Renal cortical epithelial cell (primary cell): ENCODE measurements at regions not wholly inside any gene's neighbourhood (a gene's known extent, or its start where the extent isn't known, plus 50 kb on each side); places are given as distances from the start of the nearest gene placed in this dataset.

Source experiments
- DNase-seq: peaks from one replicate; pipeline ENCODE4 v3.0.0-alpha.2; 2011; ENCODE audit warnings: low read depth

DNA sequence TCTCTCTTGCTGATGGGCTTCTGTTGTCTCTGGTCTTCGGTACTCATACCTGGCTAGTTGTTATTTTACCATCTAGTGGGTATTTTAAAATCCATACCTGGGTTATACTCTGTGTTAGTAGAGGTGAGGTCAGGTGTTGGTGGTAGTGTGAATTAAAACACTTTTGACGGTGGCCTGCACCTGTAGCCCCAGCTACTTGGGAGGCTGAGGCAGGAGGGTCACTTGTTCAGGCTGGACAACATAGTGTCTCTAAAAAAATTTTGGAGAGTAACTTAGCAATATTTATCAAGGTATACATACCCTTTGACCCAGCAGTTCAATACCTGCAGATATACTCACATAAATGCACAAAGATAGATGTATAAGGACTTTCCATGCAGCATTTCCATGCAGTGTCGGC lies 55.4 kb downstream of the GSX1 start:
- DNase-seq, result no peak

GRCh38 chr13:27851096-27851850 lies 59.0 kb downstream of the GSX1 start:
- DNase-seq, result no peak

GRCh38 chr13:27852491-27852890 lies 60.2 kb downstream of the GSX1 start:
- DNase-seq, result no peak

GRCh38 chr13:27853335-27853734 lies 61.1 kb downstream of the GSX1 start:
- DNase-seq, result no peak

GRCh38 chr13:27853861-27854260 lies 61.6 kb downstream of the GSX1 start:
- no peak for DNase-seq

GRCh38 chr13:27854606-27855005 lies 62.3 kb downstream of the GSX1 start:
- no peak for DNase-seq

DNA sequence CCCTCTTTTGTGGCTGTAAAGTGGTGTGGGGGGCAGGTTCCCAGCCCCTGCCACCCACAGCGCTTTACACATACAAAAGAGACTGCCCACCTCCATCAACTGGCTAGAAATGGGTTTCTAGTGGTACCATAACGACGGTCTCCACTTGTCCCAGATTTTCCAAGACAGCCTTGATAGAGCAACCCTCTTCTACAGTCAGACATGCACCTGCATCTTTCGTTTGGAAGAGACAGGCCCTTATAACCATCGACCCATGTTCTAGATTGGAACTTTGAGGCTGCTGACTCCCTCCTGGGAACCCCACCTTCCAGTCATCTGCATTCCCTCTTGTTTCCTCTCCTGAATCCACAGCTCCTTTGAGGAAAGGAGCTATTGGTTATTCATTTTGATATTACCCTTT lies 63.1 kb downstream of the GSX1 start:
- DNase-seq, result no peak

DNA sequence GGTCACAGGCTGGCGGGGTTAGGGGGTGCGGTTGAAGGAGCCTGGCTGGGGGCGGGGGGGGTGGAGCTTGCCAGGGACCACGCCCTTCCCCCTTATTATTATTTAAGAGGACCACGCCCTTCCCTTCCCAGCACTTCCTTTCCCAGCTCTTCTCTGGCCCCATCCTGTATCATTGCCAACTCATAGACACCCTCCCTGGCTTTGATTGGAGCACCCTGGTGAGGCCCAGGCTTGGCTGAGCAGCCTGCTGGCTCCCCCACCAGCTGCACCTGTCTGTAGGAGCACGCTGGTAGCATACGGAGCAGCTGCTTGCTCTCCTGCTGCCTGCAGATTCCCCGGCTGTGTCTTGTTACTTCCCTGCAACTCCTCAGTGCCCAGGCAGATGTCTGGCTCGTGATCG lies 62.5 kb upstream of the PDX1 start:
- DNase-seq, result no peak

DNA sequence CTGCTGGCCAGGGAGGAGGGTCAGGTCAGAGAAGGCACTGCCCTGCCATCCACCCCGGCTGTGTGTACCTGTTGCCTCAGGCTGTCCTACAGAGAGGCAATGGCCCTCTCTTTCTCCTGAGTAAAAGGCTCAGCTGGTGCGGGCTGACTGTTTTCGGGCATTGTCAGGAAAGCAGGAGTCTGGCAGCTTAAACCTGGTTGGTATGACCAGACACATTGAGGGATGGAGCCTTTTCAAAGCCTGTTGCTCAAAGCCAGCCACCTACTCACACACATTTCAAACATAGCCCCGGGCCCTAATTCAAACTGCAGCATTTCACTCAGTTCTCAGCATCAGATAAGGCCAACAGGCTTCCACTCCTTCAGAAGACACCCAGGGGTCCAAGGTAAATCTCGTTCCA lies 61.8 kb upstream of the PDX1 start:
- no peak for DNase-seq

DNA sequence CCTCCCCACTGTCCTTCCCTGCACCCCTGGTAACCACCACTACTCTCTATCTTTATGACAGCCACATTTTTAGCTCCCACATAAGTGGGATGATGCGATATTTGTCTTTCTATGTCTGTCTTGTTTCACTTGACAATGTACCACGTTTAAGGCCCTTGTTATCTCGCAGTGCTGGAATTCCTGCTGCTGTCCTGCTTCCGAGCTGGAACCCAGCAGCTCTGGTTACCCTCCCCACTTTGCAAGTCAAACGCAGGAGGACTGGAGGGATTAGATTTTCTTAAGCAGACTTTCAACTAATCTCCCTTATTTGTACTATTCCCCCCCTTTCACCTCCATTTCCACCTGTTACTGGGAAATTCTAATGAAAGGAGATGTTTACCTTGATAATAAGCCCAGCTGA lies 59.1 kb upstream of the PDX1 start:
- no peak for DNase-seq

DNA sequence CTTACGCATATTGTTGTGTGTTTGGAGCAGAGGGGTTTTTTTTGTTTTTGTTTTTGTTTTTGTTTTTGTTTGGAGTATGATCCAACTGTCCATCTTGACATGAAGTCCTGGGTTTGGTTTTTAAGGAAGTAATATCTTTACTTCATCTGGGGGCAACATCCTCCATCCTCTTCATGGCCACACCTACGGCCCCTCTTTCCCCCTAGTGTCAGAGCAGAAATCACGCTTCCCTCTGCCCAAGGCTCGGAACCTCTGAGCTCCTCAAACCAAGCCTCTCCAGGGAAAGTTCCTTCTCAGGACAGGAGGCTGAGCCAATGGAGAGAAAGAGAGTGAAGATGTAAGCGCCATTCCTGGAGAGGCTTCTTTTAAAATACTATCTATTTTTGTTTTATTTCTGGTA lies 58.6 kb upstream of the PDX1 start:
- DNase-seq, result no peak

DNA sequence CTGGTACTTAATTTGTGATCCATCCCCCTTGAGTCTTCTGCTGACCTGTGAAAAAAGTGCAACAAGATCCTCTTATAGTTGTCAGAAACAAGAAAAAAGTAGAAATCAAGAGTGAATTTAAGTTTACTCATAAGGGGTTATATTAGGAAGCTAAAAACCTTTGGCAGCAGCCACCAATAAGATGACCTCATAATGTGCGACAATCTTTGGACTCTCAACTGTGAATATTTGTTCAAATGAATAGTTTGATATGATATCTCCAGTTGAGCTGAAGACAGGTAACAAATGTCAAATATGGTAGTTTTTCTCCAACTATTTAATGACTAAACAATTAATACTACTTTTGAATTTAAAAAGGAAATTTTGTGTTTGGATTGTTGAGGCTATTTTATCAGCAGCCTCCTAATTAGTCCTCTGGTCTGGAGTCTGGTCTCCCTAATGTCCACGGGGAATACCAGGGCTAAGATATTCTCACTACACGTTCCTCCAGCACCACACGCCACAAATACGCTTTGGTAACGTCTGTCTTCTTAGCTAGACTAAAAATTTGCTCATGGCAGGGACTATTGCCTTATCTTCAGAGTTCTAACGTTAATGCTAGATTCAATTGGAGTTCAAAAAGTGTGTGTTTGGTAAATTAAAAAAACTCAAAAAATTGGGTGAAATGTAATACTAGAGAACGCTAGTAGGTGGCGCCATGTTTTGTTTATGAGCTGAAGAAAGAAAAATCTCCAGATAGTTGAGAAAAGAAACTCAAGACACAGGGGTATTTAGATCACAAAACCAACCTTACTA lies 51.0 kb upstream of the PDX1 start:
- DNase-seq, result peak; percentile 7

DNA sequence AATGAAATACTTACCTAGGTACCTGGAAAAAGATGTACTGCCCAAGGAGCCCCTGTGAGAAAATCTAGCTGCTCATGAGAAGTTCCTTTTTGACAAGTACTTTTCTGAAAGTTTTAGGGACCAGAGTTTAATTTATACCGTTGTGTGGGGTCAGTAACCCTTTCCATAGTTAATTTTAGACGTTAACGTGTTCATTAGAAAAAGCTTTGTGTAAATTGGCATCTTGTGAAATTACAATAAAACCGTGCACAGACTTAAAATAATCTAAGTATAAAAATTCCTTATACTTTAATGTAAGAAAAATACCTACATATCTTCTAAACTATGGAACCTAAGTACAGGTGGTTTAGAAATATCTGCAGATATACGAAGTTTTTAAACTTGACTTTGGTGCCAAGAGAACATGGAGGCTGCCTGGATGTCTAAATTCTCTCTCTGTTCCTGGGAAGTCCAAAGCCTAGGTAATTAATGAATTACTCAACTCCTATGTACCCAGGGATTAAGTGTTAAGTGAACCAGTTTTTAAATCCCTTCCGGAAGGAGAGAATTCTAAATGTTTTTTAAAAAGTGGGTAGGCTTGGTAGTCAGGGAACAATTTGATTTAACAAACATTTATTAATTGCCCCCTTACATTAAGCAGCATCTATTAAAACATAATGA lies 50.2 kb upstream of the PDX1 start:
- no peak for DNase-seq
